ENCODE measurements at regions not wholly inside any gene's neighbourhood (a gene's known extent, or its start where the extent isn't known, plus 50 kb on each side); places are given as distances from the start of the nearest gene placed in this dataset.
"Not testable (repeated sequence)": the region's sequence is repeated elsewhere in the genome, so short reads cannot be mapped to it uniquely, and the experiment has no call there.

- DNase-seq (ENCODE audit: low read depth), result no peak
Observed at GRCh38 chrX:1103360-1103759, 109.1 kb downstream of the CRLF2 start.

GRCh38 chrX:1102786-1103185, 109.7 kb downstream of the CRLF2 start:
- DNase-seq (ENCODE audit: low read depth), result no peak

GRCh38 chrX:1102221-1102620, 110.2 kb downstream of the CRLF2 start:
- not testable (repeated sequence) for DNase-seq (ENCODE audit: low read depth)

GRCh38 chrX:1099146-1099770, 113.2 kb downstream of the CRLF2 start:
- DNase-seq (ENCODE audit: low read depth), result no peak

- no peak for DNase-seq (ENCODE audit: low read depth)
Observed at GRCh38 chrX:1097328-1097727, 115.1 kb downstream of the CRLF2 start.

- DNase-seq (ENCODE audit: low read depth), result no peak
Observed at GRCh38 chrX:1094566-1095333, 117.7 kb downstream of the CRLF2 start.

GRCh38 chrX:1093586-1094421, 118.6 kb downstream of the CRLF2 start:
- DNase-seq (ENCODE audit: low read depth), result no peak

GRCh38 chrX:1093121-1093520, 119.3 kb downstream of the CRLF2 start:
- no peak for DNase-seq (ENCODE audit: low read depth)

- peak; percentile 44 for DNase-seq (ENCODE audit: low read depth)
Observed at GRCh38 chrX:1086444-1087409, 125.7 kb downstream of the CRLF2 start.

GRCh38 chrX:1085871-1086270, 126.6 kb downstream of the CRLF2 start:
- not testable (repeated sequence) for DNase-seq (ENCODE audit: low read depth)

- DNase-seq (ENCODE audit: low read depth), result no peak
Observed at GRCh38 chrX:1084689-1085088, 127.8 kb downstream of the CRLF2 start.

GRCh38 chrX:1076871-1077651, 135.4 kb downstream of the CRLF2 start:
- DNase-seq (ENCODE audit: low read depth), result no peak

- no peak for DNase-seq (ENCODE audit: low read depth)
Observed at GRCh38 chrX:1075741-1076140, 136.7 kb downstream of the CRLF2 start.

GRCh38 chrX:1075156-1075555, 137.3 kb downstream of the CRLF2 start:
- DNase-seq (ENCODE audit: low read depth), result no peak

GRCh38 chrX:1074755-1075154, 137.7 kb downstream of the CRLF2 start:
- no peak for DNase-seq (ENCODE audit: low read depth)

GRCh38 chrX:1074172-1074571, 138.3 kb downstream of the CRLF2 start:
- no peak for DNase-seq (ENCODE audit: low read depth)

- no peak for DNase-seq (ENCODE audit: low read depth)
Observed at GRCh38 chrX:1072637-1073377, 139.6 kb downstream of the CRLF2 start.

GRCh38 chrX:1071351-1071750, 141.1 kb downstream of the CRLF2 start:
- DNase-seq (ENCODE audit: low read depth), result no peak

GRCh38 chrX:1062351-1062750, 150.1 kb downstream of the CRLF2 start:
- no peak for DNase-seq (ENCODE audit: low read depth)
